SK-N-SH (cell line): ENCODE measurements at regions not wholly inside any gene's neighbourhood (a gene's known extent, or its start where the extent isn't known, plus 50 kb on each side); places are given as distances from the start of the nearest gene placed in this dataset.

Source experiments
- CTCF ChIA-PET: fragments of 300-600, 350-600 bp; formaldehyde crosslinking; extraction: SDS; loops from one replicate; lab custom pipeline; 2021; lab: Yijun Ruan, JAX
- POLR2A ChIA-PET: fragments of 350-600 bp; sonication (Branson Sonifier 250); formaldehyde crosslinking; extraction: SDS; loops from one replicate; lab custom pipeline; 2020; ENCODE audit warnings: antibody characterized with exemption, inconsistent platforms; lab: Yijun Ruan, JAX
- DNase-seq: peaks from one replicate; pipeline ENCODE4 v3.0.0; 2012
- H2AFZ ChIP-seq: fragments of 200-600 bp; sonication (generic); 2 replicates; pipeline ENCODE4 v1.8.1; 2016; ENCODE audit warnings: antibody characterized with exemption, mild to moderate bottlenecking, low read depth
- H3F3A ChIP-seq: fragments of 200-600 bp; sonication (generic); replicated peaks from 2 replicates; pipeline ENCODE3; 2016; ENCODE audit warnings: antibody characterized with exemption, mild to moderate bottlenecking; ENCODE audit not compliant: insufficient read depth
- H3K27ac ChIP-seq, 2 experiments: fragments of 200-500 bp in 1 of 2; fragments of 200-600 bp in 1 of 2; sonication (Bioruptor generic) in 1 of 2; sonication (generic), shearing (Covaris generic) in 1 of 2; 2 replicates each; pipeline versions ENCODE4 v1.5.1 to v1.6.1; 2014 to 2016; ENCODE audit warnings: low read depth in 2 of 2, inconsistent platforms in 1 of 2, low read length in 1 of 2, mild to moderate bottlenecking in 1 of 2, mixed read lengths in 1 of 2
- H3K27me3 ChIP-seq: fragments of 200-600 bp; sonication (generic), shearing (Covaris generic); 2 replicates; pipeline ENCODE4 v1.6.1; 2016; ENCODE audit warnings: mixed run types; ENCODE audit not compliant: insufficient read depth
- H3K36me3 ChIP-seq, 2 experiments: fragments of 200-500 bp in 1 of 2; fragments of 200-600 bp in 1 of 2; sonication (Bioruptor generic) in 1 of 2; sonication (generic) in 1 of 2; replicated peaks in 1 of 2; 2 replicates each; pipeline versions ENCODE3 to v1.5.1; 2014 to 2016; ENCODE audit warnings: low read length in 1 of 2, mild to moderate bottlenecking in 1 of 2; ENCODE audit not compliant: insufficient read depth in 2 of 2, control insufficient read depth in 1 of 2
- H3K4me1 ChIP-seq, 2 experiments: fragments of 200-500 bp in 1 of 2; fragments of 200-600 bp in 1 of 2; sonication (Bioruptor generic) in 1 of 2; sonication (generic), shearing (Covaris generic) in 1 of 2; 2 replicates each; pipeline versions ENCODE4 v1.5.1 to v1.6.1; 2014 to 2016; ENCODE audit warnings: low read depth in 1 of 2, low read length in 1 of 2, mixed run types in 1 of 2; ENCODE audit not compliant: insufficient read depth in 2 of 2, control insufficient read depth in 1 of 2
- H3K4me2 ChIP-seq: fragments of 200-600 bp; sonication (generic), shearing (Covaris generic); 2 replicates; pipeline ENCODE4 v1.6.1; 2017; ENCODE audit warnings: mixed run types
- H3K4me3 ChIP-seq, 2 experiments: fragments of 200-500 bp in 1 of 2; fragments of 200-600 bp in 1 of 2; sonication (Bioruptor generic) in 1 of 2; sonication (generic), shearing (Covaris generic) in 1 of 2; 2 replicates each; pipeline versions ENCODE4 v1.5.1 to v1.8.1; 2014 to 2016; ENCODE audit warnings: low read depth in 2 of 2, inconsistent platforms in 1 of 2, low read length in 1 of 2, mild to moderate bottlenecking in 1 of 2, mixed read lengths in 1 of 2, moderate library complexity in 1 of 2
- H3K79me2 ChIP-seq: fragments of 200-600 bp; sonication (generic); 2 replicates; pipeline ENCODE4 v1.8.1; 2017; ENCODE audit warnings: mild to moderate bottlenecking; ENCODE audit not compliant: insufficient read depth
- H3K9ac ChIP-seq: fragments of 200-600 bp; sonication (generic); 2 replicates; pipeline ENCODE4 v1.6.1; 2017; ENCODE audit warnings: mixed run types
- H3K9me2 ChIP-seq: fragments of 200-600 bp; sonication (generic); 2 replicates; pipeline ENCODE4 v1.6.1; 2017; ENCODE audit warnings: mixed run types
- H3K9me3 ChIP-seq: fragments of 200-600 bp; sonication (generic); 2 replicates; pipeline ENCODE4 v1.6.1; 2017; ENCODE audit warnings: mixed run types, mild to moderate bottlenecking, moderate library complexity
- H4K20me1 ChIP-seq: fragments of 200-600 bp; sonication (generic); 2 replicates; pipeline ENCODE4 v1.6.1; 2017; ENCODE audit warnings: mild to moderate bottlenecking, mixed run types; ENCODE audit not compliant: insufficient read depth
- CTCF ChIP-seq: fragments of 200-600 bp; sonication (generic); IDR thresholded peaks from 2 replicates; pipeline ENCODE4 v1.6.1; 2017; ENCODE audit warnings: antibody characterized with exemption, mild to moderate bottlenecking, moderate library complexity
- ELF1 ChIP-seq: IDR thresholded peaks from 2 replicates; pipeline ENCODE4 v1.4.0; 2012
- EP300 ChIP-seq, 2 experiments: IDR thresholded peaks; 2 replicates each; pipeline versions ENCODE4 v1.4.0 to v1.6.1; 2012; ENCODE audit warnings: borderline replicate concordance in 1 of 2, low read depth in 1 of 2, low read length in 1 of 2
- EZH2phosphoT487 ChIP-seq: fragments of 200-600 bp; sonication (generic); IDR thresholded peaks from 2 replicates; pipeline ENCODE4 v1.6.1; 2017; ENCODE audit warnings: low read depth, mixed run types, mild to moderate bottlenecking, antibody characterized with exemption, moderate library complexity, borderline replicate concordance
- FOSL2 ChIP-seq: IDR thresholded peaks from 2 replicates; pipeline ENCODE4 v1.4.0; 2012; ENCODE audit warnings: low read depth, mild to moderate bottlenecking, moderate library complexity, borderline replicate concordance
- FOXM1 ChIP-seq: IDR thresholded peaks from 2 replicates; pipeline ENCODE4 v1.4.0; 2012; ENCODE audit warnings: low read depth, mild to moderate bottlenecking
- MEF2A ChIP-seq: IDR thresholded peaks from 2 replicates; pipeline ENCODE4 v1.4.0; 2012; ENCODE audit warnings: low read depth, borderline replicate concordance
- NFIC ChIP-seq: IDR thresholded peaks from 2 replicates; pipeline ENCODE4 v1.4.0; 2012; ENCODE audit warnings: borderline replicate concordance
- NRF1 ChIP-seq: IDR thresholded peaks from 2 replicates; pipeline ENCODE4 v1.6.1; 2012; ENCODE audit warnings: low read depth, mild to moderate bottlenecking, low read length
- RCOR1 ChIP-seq: fragments of 150-350 bp; IDR thresholded peaks from 2 replicates; pipeline ENCODE4 v1.6.1; 2017; ENCODE audit warnings: antibody characterized with exemption, low read length
- TCF12 ChIP-seq: IDR thresholded peaks from 2 replicates; pipeline ENCODE4 v1.4.0; 2012
- YY1 ChIP-seq: IDR thresholded peaks from 2 replicates; pipeline ENCODE4 v1.4.0; 2012; ENCODE audit warnings: low read depth, mild to moderate bottlenecking
- WGBS: methylation state at CpG from one replicate; pipeline ENCODE4 v1.1.6; 2017; ENCODE audit warnings: low lambda C conversion rate; 5-methylcytosine and 5-hydroxymethylcytosine counted together
- TF ChIP-seq, protein P1 (sequence below): fragments of 150-350 bp; IDR thresholded peaks from 2 replicates; pipeline ENCODE4 v1.6.1; 2016; ENCODE audit warnings: mild to moderate bottlenecking, low read depth, low read length
- TF ChIP-seq, protein P2 (sequence below): IDR thresholded peaks from 2 replicates; pipeline ENCODE4 v1.4.0; 2012; ENCODE audit warnings: low read depth
- TF ChIP-seq, protein P3 (sequence below): IDR thresholded peaks from 2 replicates; pipeline ENCODE4 v1.4.0; 2012; ENCODE audit warnings: low read depth, borderline replicate concordance

DNA sequence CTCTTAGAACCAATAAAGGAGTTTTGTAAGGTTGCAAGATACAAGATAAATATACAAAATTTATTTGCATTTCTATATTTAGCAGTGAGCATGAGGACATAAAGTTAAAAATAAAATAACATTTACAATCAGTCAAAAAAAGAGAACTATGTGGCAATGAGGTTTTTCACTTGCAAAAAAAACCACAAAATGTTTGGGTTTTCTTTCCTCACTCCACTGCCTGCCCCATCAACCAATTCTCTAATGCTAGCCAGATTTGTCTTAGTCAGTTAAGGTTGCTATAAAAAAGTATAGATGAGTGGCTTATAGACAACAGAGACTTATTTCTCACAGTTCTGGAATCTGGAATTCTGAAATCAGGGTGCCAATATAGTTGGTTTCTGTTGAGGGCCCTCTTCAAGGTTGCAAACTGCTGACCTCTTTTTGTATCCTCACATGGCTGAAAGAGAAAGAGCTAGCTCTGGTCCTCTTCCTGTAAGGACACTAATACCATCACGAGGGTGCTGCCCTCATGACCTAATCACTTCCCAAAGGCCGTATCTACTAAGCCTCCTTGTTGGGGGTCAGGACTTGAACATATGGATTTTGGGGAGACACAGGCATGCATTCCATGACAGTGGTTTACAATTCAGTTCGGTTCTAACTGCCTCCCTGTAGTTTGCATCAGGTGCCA lies 566.2 kb downstream of the GALR1 start (continued):
- TF ChIP-seq CTCF = no peak
- no peak for TF ChIP-seq FOXM1
- TF ChIP-seq, protein P1, sequence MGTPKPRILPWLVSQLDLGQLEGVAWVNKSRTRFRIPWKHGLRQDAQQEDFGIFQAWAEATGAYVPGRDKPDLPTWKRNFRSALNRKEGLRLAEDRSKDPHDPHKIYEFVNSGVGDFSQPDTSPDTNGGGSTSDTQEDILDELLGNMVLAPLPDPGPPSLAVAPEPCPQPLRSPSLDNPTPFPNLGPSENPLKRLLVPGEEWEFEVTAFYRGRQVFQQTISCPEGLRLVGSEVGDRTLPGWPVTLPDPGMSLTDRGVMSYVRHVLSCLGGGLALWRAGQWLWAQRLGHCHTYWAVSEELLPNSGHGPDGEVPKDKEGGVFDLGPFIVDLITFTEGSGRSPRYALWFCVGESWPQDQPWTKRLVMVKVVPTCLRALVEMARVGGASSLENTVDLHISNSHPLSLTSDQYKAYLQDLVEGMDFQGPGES = no peak

DNA sequence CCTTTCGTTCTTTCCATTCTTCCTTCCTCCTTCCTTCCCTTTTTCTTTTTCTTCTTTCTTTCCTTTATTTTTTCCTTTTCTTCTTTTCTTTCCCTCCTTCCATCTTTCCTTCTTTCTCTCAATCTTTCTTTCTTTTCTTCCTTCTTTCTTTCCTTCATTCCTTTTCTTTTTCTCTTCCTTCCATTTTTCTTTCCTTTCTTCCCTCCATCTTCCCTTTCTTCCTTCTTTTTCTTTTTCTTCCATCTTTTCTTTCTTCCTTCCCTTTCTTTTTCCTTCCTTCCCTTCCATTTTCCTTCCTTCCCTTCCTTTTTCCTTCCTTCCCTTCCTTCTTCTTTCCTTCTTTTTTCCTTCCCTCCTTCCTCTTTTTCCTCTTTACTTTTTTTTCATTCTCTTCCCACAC lies 568.7 kb downstream of the GALR1 start:
- WGBS = 3% methylated on average over 1 of the region's 1 CpG
- H3K79me2 ChIP-seq = no peaks in the 10 kb centered on the region
- H3K27me3 ChIP-seq = no peaks in the 10 kb centered on the region
- CTCF ChIA-PET = no interaction called here
- no peak overlapping the region for H3K4me3 ChIP-seq
- H3K9me2 ChIP-seq = no peaks in the 10 kb centered on the region
- H2AFZ ChIP-seq = no peak overlapping the region
- TF ChIP-seq CTCF = no peak
- no peak for TF ChIP-seq FOXM1
- no peak for TF ChIP-seq RCOR1
- TF ChIP-seq, protein P2, sequence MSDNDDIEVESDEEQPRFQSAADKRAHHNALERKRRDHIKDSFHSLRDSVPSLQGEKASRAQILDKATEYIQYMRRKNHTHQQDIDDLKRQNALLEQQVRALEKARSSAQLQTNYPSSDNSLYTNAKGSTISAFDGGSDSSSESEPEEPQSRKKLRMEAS = no peak
- TF ChIP-seq MEF2A = no peak
- no peak for TF ChIP-seq NFIC
- TF ChIP-seq TCF12 = no peak
- no peak for TF ChIP-seq NRF1
- no peaks in the 10 kb centered on the region for H4K20me1 ChIP-seq
- H3K36me3 ChIP-seq = no peaks in the 10 kb centered on the region
- no peak overlapping the region for H3K27ac ChIP-seq
- POLR2A ChIA-PET = no interaction called here
- H3K9ac ChIP-seq = no peak overlapping the region
- H3K4me2 ChIP-seq = no peak overlapping the region
- DNase-seq = no peak
- no peaks in the 10 kb centered on the region for H3K9me3 ChIP-seq
- H3F3A ChIP-seq = no peaks in the 10 kb centered on the region
- no peaks in the 10 kb centered on the region for H3K4me1 ChIP-seq

DNA sequence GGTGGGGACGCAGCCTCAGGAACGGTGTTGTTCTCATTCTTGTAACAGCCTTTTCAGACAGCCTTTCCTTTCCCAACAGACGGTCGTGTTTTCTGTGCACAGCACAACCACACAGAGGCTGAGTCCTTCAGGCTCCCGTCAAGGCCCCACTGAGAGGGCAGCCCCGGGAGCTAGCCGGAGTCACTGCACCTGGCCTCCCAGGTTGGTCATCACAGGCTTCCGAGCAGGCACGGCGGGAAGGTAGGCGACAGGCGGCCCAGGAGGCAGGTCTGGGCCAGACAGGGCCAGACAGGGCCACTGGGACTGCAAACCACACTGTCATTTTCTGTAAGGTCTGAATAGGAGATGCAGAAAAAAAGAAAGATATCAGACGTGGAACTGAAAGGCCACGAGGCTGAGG lies 570.8 kb downstream of the GALR1 start:
- Histone ChIP-seq H3F3A (no peaks in the 10 kb centered on the region), H3K27me3 (no peaks in the 10 kb centered on the region), H3K9ac (no peak overlapping the region), H3K4me3 (no peak overlapping the region), H4K20me1 (no peaks in the 10 kb centered on the region), H3K4me1 (no peaks in the 10 kb centered on the region), H3K9me3 (no peaks in the 10 kb centered on the region), H3K27ac (no peak overlapping the region), H3K9me2 (no peaks in the 10 kb centered on the region), H3K4me2 (no peak overlapping the region), H3K36me3 (no peaks in the 10 kb centered on the region), H3K79me2 (no peaks in the 10 kb centered on the region), H2AFZ (no peak overlapping the region)
- POLR2A ChIA-PET = no interaction called here
- WGBS = 23% methylated on average over 13 of the region's 14 CpGs
- no peak for DNase-seq
- CTCF ChIA-PET = no interaction called here
- no peak for TF ChIP-seq FOSL2
- no peak for TF ChIP-seq ELF1
- TF ChIP-seq YY1 = no peak
- TF ChIP-seq, protein P3, sequence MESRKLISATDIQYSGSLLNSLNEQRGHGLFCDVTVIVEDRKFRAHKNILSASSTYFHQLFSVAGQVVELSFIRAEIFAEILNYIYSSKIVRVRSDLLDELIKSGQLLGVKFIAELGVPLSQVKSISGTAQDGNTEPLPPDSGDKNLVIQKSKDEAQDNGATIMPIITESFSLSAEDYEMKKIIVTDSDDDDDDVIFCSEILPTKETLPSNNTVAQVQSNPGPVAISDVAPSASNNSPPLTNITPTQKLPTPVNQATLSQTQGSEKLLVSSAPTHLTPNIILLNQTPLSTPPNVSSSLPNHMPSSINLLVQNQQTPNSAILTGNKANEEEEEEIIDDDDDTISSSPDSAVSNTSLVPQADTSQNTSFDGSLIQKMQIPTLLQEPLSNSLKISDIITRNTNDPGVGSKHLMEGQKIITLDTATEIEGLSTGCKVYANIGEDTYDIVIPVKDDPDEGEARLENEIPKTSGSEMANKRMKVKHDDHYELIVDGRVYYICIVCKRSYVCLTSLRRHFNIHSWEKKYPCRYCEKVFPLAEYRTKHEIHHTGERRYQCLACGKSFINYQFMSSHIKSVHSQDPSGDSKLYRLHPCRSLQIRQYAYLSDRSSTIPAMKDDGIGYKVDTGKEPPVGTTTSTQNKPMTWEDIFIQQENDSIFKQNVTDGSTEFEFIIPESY = no peak
- TF ChIP-seq TCF12 = no peak
- no peak for TF ChIP-seq CTCF
- TF ChIP-seq EZH2phosphoT487 = no peak
- TF ChIP-seq EP300 (IDR thresholded peaks at IDR 0.05; ENCODE audit: borderline replicate concordance in 1 of 2, low read depth in 1 of 2, low read length in 1 of 2) = no peak
